ENCODE measurements at regions not wholly inside any gene's neighbourhood (a gene's known extent, or its start where the extent isn't known, plus 50 kb on each side); places are given as distances from the start of the nearest gene placed in this dataset.
A peak's percentile ranks its signal among the peaks of the same experiment; 100 is the strongest.

DNA sequence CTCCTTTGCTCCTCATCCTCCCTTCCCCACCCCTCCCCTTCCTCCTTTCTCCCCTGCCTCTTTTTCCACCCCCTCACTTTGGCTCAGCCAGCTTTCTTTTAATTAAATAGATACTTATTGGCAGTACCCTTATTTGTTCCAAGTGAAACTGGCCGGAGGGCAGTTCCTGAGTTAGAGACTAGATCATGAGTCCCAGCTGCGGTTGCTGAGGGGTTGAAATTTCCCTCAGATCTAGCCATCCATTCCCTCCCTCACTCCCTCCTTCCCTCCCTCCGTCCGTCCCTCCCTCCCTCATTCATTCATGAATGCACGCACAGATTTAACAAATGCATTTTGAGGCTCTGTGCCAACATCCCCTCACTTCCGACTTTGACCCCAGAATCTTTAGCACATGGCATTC, 519.2 kb upstream of the EEF2KMT start:
- no peak for DNase-seq

DNA sequence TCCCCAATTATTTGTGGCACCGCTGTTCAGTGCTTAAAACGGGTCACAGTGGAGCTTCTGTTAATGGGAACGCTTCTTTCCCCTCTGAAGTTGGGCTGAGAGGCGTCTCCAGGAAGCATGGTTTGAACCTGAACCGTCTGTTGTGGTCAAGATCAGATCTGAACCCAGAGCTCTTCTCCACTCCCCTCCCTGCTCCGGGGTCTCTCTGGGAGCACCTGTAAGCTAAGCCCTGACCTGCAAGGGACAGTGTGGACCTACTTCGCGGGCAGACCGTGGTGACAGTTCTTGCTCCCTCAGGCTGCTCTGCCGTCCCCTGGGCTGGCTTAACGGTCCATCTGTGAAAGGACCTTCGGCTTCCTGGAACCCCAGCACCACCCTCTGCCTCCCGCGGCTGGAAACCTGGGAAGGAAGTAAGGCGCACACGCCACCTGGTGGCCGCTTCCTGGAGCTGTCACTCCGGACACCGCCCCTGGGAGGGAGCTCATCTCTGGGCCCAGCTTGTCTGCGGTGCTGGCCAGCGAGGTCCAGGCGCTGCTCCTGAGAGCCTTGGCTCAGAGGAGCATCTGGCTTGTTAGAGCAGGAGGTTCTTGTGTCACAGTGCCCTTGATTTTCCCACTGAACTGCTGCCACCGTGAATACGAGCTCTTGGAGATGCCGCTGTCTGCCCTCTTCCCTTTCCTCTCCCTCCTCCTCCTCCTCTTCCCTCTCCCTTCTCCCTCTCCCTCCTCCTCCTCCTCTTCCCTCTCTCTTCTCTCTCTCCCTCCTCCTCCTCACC, 518.5 kb upstream of the EEF2KMT start:
- peak in 1 of 2 donors; percentile 6 for DNase-seq

DNA sequence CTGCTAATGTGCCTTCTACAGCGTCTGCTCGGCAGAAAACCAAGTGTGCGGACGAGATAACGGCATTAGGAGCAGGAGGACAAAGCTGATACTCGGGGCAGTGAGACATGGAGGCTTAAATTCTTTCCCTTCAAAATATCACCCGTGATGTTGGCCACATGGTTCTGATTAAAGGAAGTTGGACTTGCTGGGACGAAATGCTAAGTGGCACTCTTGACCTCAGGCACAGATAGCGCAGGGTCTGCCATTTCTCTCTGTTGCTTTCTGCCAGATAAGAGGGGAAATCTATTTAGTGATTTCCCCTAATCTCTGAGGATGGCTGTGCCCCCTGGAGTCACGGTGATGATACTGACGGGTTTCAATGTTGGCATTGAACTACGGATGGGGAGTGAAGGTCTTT, 509.6 kb upstream of the EEF2KMT start:
- no peak for DNase-seq

DNA sequence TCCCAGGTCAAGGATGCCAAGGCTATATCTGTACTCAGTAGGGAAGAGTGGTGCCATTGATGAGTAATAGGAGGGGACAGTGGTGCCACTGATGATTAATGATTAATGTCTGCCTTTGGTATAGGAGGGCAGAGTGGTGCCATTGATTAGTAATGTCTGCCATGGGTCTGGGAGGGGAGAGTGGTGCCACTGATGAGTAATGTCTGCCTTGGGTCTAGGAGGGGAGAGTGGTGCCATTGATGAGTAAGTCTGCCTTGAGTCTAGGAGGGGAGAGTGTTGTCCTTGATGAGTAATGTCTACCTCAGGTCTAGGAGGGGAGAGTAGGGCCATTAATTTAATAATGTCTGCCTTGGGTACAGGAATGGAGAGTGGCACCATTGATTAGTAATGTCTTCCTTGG, 507.8 kb upstream of the EEF2KMT start:
- no peak for DNase-seq

DNA sequence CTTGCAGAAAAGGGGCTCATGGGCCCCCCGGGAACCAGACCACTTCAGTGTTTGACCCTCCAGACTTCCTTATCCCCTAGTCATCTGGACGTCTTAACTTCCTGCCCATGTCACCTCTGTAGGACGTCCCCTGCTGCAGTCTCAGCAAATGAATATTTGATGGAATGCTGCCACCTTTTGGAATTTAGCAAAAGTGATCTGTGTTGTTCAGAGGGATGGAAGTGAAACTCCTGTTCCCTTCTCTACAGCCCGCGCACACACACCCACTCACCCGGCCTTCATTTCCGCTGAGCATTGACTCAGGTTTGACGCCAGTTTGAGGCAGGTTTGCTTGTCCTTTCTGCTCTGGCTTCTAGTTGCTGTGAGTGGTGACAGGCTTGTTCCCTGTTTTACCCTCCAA, 507.2 kb upstream of the EEF2KMT start:
- DNase-seq, result no peak

DNA sequence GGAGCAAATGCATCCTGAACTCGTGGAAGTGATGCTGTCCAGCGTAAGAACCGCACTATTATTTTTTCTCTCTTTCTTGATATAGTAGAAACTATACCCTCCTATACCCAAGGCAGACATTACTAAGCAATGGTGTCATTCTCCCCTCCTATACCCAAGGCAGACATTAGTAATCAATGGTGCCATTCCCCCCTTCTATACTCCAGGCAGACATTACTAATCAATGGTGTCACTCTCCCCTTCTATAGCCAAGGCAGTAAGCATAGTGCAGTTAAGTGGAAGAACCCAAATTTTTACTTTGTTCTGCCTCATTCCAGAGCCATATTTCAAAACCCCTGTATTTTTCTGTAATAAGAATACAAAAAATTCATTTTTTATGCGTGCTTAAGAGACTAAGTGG, 506.2 kb upstream of the EEF2KMT start:
- no peak for DNase-seq

DNA sequence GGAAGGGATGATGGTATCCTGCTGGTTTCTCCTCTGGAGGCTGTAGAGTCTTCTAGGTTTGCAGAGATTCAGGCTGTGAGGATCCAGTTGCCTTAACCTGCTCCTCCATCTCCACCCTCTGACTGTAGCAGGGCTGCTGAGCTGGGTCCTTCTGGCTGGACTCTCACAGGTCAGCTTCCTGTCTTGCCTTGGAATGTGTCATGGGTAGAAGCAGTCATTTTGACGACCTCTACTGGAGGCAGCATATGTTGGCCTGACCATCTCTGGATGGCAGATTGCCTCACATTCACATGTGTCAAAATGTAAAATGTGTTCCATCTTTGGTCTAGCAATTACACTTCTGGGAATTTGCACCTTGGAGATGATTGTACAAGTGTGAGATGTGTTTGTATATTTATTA, 504.4 kb upstream of the EEF2KMT start:
- no peak for DNase-seq

DNA sequence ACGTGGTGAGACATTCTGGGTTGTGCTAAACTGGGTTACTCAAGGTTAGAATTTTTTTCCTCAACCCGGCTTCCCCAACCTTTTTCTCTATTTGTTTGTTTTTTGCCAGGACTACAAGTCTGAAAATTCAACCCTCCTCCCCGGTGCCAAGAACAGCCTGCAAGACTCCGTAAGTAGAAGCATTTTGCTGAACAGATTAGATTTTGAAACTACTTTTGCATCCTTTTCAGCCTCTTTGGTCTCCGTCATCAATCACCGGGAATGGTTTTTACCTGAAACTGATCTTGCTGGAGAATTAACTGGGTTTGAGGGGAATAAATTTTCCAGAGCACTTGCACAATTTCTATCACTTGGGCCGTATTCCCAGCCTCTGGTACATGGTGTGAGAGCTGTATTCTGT, 501.2 kb upstream of the EEF2KMT start:
- DNase-seq, result no peak

DNA sequence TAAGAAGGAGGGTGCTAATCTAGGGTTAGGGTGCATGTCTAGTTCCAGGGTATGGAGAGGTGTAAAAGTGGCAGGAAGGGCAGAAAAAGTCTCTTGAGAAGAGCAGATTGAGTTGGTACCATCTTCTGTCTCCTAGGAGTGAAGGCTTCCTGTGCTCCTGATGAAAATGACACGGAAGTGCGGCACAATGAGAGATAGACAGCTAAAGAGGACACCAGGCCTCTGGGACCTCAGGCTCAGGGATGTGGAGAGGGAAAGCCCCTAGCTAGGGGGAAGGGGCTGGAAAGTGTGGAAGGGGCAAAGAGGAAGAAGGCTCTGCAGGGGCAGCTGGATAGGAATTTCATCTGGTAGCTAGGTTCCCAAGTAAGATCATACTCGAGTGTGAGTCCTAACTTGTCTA, 498.3 kb upstream of the EEF2KMT start:
- DNase-seq, result no peak

DNA sequence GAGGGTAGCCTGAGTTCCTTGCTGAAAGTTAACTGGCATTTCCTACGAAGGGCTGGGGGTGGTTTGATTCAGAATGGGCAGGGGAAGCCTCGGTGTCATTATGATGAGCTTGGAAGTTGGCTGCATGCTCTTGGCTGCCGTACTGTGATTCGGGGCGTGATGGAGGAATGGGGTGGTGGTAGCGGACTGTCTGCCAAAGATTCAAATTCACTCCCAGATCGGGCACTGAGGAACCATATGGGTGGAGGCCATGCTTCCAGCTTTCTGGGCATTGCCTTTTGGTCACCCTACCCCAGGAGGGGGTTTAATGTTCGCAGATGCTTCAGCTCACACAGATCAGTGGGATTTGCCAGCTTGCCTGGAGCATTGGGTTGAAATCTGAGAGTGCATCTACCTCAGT, 492.8 kb upstream of the EEF2KMT start:
- no peak for DNase-seq

DNA sequence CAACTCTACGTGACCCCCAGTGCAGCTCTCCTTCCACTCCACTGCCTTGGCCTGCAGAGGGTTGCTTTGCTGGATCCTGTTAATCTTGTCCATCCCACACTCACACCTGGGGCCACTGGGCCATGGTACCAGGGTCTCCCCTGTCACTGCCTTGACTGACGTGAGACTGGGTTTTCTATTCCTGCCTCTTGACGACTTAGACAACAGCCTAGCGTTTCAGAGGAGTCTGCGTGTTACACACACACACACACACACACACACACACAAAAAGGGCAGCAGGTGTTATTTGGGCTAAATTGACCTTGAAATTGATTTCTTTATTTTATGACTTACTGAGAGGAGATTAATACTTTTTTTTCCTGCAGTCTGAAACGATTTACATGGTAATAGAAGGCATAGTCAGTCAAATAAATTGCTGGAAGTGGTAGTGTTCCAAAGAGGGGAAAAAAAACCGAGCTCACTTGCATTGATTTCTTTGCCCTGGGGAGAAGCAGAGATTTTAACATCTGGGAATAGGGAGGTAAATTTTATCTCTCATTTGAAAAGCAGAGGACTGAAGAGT, 492.3 kb upstream of the EEF2KMT start:
- DNase-seq, result no peak

DNA sequence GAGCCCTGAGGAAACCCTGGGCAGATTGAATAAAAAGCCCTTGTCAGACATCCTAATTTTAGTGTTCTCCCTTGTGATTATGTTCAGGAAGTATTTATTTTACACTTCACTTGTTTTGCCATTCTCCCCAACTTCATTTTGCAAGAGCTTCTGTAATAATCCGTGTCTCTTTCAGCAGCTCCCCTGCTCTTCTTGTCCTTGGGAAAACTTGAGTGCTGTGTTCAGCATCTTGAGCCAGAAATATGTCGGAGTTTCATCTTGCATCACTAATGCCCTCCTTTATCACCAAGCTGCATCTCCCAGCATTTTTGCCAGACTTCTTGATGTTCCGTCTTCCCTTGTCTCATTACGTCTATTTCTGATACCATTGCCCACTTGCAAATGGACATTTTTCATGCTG, 486.5 kb upstream of the EEF2KMT start:
- no peak for DNase-seq

DNA sequence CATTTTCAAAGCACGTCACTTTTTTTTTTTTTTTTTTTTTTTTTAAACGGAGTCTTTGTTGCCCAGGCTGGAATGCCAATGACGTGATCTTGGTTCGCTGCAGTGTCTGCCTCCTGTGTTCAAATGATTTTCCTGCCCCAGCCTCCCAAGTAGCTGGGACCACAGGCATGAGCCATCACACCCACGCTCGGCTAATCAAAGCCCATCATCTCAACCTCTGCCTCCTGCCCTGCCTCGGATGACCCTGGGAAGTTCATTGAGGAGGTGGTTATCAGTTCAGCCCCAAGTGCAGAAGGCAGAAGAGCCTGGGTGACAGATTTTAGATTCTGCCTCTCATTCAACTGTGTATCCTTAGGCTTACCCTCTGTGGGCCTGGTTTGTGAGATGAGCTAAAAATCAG, 484.9 kb upstream of the EEF2KMT start:
- DNase-seq, result no peak

DNA sequence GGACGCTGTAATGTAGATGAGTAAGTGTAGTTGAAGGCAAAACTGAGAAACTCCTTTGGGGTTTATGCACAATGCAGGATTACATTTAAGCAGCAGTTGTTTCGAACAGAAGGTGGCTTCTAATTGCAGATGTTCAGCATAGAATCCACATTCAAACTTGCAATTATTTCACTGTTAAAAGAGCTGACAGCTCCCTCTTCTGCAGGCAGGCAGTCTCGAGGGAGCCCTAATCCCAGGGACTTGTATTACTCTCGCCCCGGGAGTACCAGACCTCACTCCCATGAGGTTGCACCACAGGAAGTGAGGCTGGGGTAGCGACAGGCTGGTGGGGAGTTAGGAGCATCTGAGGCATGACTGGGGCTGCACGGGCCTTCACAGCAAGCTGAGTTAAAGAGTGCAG, 484.3 kb upstream of the EEF2KMT start:
- no peak for DNase-seq

DNA sequence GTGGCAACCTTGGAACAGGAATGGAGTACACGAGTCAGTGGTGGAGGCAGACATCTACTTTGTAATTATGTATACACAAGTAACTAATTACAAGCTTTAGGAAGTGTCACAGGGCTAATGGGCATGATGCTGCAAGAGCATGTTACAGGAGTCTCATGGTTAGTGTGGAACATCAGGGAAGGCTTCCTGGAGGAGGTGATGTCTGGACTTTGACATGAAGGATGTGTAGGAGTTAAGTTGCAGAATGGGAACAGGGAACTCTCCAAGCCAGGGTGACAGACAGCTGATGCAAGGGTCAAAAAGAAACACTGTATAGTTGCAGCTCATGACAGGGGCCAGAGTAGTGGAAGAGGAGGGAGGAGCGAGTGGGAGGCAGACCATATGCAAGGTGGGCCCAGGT, 483.8 kb upstream of the EEF2KMT start:
- DNase-seq, result no peak

DNA sequence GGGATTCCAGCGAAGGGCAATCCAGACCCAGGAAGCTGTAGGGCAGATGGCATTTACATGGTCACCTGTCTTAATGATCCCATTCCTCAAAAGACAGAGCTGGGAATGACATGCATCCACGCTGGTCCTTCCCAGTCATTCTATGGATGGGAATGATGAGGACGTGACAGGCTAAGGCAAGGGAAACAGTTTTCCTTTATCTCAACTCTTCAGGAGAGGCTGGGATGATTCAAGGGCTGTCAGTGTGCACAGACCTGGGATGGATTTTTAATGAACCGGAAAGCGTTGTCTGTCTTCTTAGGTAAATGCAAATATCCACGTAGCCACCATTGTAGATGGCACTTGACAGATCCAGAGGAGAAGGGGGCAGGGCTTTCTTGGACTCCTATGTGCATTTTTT, 483.2 kb upstream of the EEF2KMT start:
- DNase-seq, result no peak

DNA sequence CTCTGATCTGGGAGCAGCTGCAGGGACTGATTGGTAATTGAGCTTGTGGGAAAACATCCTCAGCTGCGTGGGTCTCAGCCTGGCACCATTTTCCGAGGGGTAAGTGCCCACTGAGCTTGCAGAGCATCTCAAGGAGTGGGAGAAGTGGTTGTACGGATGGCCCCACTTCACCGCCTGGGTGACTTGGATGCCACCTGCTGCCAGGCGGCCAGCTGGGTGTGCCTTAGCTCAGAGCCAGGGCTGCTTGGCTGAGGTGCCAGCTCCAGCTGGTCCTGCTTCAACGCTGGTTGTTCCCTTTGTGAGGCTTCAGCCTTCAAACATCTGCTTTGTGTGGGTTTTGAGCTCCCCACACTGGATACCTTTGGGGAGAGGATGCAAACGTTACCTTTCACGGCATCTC, 482.7 kb upstream of the EEF2KMT start:
- DNase-seq, result no peak

DNA sequence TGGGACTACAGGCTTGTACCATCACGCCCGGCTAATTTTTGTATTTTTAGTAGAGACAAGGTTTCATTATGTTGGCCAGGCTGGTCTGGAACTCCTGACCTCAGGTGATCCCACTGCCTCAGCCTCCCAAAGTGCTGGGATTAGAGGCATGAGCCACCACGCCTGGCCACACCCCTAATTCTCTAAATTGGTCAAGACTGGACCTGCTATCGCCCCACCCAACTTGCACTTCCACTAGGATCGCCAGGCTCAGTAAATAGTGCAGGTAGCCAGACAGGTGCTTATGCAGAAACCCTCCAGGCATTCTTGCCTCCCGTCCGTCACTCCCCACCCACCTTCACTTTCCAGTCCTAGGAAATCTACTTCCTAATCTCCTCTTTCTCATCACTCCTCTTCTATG, 481.4 kb upstream of the EEF2KMT start:
- no peak for DNase-seq

DNA sequence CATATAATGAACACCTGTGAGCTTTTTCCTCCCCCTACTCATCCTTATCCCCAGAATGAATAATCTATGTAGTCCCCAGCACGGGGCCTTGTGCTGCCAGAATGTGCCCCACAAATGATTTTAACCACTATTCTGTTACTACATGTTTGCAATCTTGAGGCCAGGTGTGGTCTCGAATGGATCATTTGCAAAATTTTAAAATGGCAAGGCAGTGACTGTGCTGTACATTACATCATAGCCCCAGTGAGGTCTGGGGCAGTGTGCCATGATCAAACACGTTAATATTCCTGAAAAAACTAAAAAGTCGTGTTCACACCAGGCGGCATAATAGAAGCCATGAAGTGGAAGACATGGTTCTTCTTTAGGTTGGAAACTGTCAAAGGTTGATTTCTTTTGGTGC, 479.9 kb upstream of the EEF2KMT start:
- DNase-seq, result no peak

DNA sequence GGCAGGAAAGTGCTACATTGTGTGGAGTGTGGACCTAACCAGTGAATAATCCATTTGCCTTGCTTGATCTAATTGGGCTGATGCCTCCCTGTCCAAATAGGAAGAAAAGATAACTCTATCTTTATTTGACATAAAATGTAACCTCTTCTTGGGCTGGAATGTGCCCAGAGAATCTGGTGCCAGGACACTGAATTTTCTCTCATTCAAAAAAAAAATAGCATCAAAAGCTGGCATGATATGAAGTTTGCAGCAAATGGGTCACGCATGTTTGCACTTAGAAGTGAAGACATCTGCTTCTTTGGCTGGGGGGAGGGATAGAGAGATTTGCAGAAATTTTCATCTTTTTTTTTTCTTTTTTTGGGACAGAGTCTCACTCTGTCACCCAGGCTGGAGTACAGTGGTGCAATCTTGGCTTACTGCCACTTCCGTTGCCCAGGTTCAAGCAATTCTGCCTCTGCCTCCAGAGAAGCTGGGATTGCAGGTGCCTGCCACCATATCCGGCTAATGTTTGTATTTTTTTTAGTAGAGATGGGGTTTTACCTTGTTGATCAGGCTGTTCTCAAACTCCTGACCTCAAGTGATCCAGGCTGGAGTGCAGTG, 478.2 kb upstream of the EEF2KMT start:
- no peak for DNase-seq

DNA sequence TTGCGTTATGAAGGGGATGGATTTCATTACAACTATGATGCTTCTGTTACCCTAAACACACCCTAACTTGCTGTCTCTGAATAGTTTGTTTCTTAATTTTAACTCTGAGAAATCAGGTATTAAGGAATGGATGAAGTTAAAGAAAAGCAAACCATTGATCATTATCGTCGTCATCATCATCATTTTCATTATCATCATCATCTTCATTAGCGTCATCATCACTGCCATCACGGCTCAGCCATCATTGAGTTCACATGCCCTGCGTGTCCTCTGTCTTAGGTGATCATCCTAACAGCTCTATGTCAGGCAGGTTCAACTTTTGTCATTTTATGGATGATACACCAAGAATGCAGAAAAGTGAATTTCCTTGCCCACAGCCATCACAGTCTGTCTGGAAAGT, 477.5 kb upstream of the EEF2KMT start:
- DNase-seq, result no peak

DNA sequence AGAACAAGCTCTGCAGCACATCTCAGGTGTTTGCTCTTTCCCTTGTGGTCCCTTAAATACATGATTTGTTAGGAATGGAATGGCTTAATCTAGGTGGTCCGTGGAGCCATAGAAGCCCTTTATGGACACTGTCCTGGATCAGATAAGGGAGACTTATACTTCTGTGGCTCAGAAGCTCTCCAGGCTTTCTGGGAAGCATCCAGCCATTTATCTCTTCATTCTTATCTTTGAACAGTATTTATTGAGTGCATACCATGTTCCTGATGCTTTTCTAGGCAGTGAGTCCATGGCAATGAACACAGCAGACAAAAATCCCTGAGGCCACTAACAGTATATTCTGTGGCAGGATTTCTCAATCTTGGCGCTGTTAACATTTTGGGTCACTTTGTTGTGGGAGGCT, 474.5 kb upstream of the EEF2KMT start:
- DNase-seq, result no peak

DNA sequence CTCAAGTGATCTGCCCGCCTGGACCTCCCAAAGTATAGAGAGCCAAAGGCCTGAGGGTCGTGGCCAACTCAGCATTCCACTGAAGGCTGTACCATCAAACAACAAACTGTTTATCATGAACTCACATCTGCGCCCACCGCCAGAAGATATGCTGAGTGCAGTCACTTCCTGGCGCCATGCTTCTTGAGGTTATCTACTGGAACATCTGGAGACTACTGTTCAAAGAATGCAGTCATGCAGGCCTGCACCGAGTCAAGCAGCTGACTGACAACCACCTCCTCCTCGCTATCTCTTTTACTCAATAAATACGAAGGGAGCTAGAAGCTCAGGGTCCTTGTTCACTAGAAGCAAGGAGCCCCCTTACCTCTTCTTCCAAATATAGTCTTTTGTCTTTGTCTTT, 473.9 kb upstream of the EEF2KMT start:
- no peak for DNase-seq

DNA sequence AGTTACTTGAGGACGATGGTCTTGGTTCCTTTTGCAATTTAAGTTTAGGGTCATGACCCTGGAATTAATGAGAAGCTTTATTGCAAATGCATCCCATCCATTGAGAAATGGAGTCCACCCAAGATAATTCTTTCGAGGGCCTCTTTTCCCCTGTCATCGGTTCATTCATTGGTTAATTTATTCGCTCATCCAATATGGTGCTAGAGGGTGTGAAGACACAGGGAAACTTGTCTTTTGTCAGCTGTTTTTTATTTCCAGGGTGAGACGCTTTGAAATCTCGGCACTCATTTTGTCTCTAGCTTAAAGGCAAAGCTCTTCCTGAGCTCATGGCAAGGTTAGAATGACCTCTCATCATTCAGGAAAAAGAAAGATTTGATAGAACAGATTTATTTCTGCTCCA, 464.2 kb upstream of the EEF2KMT start:
- DNase-seq, result no peak

DNA sequence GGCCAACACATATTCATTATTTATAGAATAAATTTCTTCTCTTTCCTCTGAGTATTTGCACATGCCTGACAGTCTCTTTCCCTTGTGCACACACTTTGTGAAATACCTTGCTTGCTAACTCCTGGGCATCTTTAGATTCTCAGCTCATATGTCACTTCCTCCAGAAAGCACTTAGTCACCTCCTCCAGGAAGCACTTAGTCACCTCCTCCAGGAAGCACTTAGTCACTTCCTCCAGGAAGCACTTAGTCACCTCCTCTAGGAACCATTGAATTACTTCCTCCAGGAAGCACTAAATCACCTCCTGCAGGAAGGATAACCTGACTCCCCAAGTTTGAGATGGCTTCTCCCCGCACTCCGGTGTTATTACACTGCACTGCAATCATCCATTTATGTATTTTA, 462.5 kb upstream of the EEF2KMT start:
- DNase-seq, result no peak
